Pons (tissue), 1 donor: ENCODE measurements at regions not wholly inside any gene's neighbourhood (a gene's known extent, or its start where the extent isn't known, plus 50 kb on each side); places are given as distances from the start of the nearest gene placed in this dataset.
A peak's percentile ranks its signal among the peaks of the same experiment; 100 is the strongest.

Experiments
- DNase-seq: peaks from one replicate; pipeline ENCODE4 v3.0.0-alpha.2; 2016; ENCODE audit warnings: low spot score

DNA sequence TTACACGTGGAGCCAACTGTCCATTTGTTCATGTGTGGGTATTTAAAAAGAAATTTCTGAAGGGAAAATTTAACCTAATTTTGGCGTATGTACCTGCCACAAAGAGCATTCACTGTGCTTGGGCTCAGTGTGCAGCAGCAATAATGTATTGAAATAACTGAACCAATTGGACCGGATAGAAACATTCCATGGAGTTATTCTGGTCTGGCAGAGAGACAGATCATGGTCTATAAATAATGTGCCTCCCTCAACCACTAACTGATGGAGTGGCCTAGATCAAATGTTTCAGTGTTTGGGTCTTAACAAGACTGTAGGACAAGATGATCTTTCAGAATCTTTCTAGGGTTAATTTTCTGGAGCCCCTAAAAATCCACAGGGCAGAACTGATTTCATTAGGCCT is 469.7 kb downstream of the PRELID2 start:
- no peak for DNase-seq

- no peak for DNase-seq
Measured at GRCh38 chr5:145362266-145362665, 472.9 kb downstream of the PRELID2 start.

DNA sequence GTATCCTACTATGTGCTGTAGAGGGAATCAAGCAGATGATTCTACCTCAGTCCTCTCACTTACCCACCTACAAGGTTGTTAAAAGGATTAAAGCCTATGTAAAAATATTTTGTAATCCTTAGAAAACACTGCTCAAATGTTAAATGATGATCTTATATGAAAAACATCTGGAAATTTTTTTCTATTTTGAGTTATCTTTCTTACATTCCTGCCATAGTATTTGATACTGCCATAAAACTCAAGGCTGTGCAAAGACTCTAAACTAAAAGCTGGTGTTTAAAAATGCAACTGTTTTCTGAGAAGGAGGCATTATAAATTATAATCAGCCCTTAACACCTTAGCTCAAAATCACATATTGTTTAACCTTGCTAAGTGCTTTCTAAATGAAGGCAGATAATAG is 474.2 kb downstream of the PRELID2 start:
- DNase-seq: no peak

GRCh38 chr5:145350513-145350912 is 484.6 kb downstream of the PRELID2 start:
- no peak for DNase-seq

DNA sequence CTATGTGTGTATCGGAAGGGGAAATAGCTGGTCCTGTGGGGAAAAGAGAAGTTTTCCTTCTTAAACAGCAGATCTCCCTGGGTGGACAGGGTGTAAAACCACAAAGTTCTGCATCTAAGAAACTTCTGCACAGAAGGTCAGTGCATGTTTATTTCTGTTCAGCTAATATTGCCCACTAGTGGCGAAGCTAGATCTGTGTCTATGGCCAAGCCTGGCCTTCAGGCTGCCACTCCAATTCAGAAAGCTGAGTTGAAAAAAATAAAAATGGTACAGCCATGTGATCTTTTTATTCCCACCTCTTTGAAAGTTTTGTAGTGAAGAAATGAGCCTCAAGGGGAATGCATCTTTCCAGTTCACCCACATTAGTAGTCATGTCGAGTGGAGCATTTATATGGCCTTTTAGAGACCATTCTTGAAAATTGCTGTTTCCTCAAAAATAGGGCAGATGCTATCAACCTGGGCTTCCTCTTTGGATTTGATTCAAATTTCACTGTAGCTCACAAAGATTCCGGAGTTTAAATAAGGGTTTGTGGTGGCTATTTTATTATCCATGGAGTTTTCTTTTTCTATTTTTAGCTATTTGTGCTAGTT is 488.0 kb downstream of the PRELID2 start:
- peak; percentile 37 for DNase-seq

GRCh38 chr5:145345511-145346287 is 489.4 kb downstream of the PRELID2 start:
- DNase-seq: no peak

DNA sequence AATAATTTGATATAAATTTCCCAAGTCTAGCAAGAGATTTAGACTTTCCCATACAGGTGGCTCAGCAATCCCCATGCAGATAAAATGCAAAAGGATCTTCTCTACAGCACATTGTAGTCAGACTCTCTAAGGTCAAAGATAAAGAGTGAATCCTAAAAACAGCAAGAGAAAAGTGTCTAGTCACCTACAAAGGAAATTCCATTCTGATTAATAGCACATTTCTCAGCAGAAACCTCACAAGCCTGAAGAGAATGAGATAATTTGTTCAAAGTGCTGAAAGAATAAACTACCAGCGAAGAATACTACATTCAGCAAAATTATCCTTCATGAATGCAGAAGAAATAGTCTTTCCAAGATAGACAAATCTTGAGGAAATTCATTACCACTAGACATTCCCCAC is 493.3 kb downstream of the PRELID2 start:
- no peak for DNase-seq

DNA sequence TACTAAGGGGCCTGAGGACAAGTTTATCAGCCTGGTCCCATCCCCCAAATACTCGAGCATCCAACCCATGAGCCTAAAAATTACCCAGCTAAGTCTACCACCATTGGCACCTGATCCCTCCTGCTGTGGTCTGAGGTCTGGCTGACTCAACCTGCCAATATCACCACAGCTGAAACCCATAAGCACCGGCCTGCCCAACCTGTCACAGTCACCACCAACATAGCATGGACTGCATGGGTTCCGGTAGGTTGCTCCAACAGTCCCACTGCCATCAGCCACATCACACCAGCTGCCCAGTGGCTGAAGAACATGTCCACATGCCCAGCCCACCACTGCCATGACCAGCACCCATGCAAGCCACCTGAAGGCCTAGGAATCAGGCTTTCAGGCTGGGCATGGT is 495.0 kb downstream of the PRELID2 start:
- no peak for DNase-seq

DNA sequence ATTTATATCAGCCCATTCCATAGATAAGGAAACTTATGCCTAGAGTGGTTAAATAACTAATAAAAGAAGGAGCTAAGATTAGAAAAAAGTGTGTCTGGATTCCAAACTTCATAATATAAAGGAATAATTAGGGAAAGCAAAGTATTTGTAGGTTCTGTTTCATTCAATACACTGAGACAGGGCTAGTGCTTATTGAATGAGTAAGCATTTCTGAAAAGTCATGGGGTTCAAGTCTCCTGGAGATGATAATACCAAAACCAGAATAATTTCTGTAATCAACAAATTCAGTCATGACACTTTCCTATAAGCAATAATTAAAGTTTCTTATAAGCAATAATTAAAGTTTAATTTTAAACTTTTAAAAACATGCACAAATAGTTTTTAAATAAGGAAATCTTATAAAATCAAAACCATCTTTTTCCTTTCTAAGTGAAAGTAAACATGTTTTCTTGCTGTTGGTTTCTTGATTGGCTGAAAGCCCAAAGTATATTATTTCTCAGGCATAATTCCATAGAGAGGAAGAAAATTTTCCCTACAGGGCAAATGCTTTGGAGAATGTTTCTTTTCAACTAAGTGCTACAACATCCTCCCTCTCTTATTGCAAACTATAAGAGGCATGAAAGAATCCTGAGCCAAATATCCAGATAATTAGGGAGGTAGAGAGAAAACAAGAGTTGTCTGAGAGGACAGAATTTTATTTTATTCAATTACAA is 510.2 kb downstream of the PRELID2 start:
- no peak for DNase-seq

GRCh38 chr5:145324101-145324500 is 511.0 kb downstream of the PRELID2 start:
- no peak for DNase-seq

DNA sequence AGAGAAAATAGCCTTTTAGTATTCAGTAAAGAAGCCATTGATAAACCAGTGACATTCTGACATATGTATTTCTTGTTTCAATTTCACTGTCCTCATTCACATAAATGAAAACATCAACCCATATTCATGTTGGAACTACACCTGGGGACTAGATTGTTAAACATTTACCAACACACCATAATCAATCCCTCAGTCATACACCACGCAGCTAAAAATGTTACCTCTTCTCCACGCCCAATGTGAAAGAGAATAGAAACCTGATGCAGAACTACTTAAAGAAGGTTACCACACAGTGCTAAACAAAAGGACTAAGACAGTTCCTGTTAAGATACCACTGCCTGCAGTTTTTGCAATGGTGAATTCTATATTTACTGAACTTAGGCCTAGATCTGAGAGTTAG is 518.9 kb downstream of the PRELID2 start:
- DNase-seq: no peak

GRCh38 chr5:145307866-145308382 is 527.2 kb downstream of the PRELID2 start:
- no peak for DNase-seq

DNA sequence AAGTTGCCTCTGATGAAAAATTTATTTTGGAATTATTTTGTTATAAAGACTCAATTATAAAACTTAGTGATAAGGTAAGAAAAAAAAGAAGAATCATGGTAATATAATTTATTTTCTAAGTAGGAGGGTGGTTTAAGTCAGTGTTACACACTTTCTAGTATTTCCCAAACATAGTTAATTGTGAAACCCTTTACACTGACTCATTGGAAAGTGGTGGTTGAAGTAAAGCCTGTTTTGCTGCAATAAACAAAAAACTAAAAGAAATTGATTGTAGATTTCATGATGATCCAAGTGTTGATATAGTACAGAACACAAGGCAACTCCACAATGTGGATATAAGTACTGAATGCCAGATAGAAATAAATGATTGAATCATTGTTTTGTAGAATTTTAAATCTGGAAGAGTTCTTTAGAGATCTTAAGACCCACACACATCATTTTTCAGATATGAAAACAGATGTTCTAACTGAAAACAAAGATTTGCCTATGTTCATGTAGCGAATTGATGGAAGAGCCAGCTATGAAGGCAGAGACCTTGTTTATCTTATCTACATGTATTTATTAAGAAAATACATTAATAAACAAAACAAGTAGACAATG is 539.8 kb downstream of the PRELID2 start:
- no peak for DNase-seq

DNA sequence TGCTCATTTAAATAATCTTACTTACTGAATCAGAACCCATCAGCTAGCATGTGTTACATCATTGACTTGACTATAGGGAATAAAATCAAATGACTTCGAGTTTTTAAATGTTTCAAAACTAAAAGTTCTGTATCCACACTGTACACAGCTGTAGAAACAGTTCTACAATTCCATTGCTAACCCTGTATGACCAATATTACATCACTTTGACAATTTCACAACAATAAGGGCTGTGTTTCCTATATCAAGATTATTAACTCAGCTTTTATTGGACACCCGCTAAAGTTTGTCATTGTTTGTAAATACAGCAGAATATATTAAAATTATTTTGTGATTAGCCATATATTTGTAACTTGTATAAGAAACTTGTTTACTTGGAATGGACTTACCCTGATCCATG is 540.8 kb downstream of the PRELID2 start:
- no peak for DNase-seq

- DNase-seq: no peak
Measured at GRCh38 chr5:145293716-145294115, 541.4 kb downstream of the PRELID2 start.

GRCh38 chr5:145292278-145292677 is 542.9 kb downstream of the PRELID2 start:
- DNase-seq: no peak

GRCh38 chr5:145283141-145283810 is 551.9 kb downstream of the PRELID2 start:
- DNase-seq: no peak

DNA sequence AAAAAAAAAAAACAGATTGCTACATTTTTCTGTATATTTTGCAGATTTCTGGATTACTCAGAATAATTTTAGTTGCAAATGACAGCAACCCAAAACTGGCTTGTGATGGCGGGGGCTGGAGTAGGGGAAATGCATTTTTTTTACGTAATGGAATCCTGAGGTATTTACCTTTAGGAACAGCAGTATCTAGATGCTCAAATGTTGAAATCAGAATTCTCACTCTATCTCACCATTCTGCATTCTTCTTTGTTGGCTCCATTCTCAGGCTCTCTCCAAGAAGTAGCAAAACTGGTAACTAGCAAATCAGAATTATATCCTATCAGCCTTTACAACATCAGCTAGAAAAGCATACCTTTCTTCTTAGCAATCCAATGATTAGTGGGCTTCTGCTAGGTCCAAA is 554.3 kb downstream of the PRELID2 start:
- DNase-seq: no peak

DNA sequence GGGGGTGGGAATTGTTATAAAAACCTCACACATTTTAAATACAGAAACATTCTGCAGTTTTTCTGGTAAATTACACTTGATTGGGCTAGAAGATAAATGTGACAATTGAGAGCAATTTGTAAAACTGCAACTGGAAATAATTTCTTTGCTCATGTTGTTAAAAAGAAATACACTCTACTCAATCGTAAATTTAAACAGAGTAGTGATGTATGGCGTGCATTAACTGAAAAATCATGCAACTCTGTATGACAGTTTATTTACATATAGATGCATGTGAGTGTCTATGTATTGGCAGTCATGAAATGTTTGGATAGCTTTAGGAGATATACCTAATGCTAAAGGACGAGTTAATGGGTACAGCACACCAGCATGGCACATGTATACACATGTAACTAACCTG is 554.9 kb downstream of the PRELID2 start:
- no peak for DNase-seq

DNA sequence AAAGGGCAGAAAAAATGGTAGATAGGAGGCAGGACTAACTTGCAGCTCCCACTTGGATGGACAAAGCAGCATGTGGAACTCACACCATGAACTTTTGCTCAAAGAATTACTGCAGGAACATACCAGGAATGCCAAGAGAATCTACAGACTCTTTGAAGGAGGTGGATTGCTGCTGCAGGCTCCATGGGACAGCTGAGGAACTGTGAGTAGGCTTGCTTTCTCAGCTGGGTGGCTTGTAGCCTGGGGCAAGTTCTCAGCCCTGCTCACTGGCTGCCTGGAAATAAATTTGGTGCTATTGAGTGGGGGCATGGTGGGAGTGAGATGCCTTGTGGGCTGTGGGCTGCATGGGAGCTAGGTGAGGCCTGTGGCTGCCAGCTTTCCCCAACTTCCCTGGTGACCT is 574.5 kb downstream of the PRELID2 start:
- DNase-seq: no peak

GRCh38 chr5:145247745-145248040 is 587.4 kb downstream of the PRELID2 start:
- no peak for DNase-seq
